ENCODE measurements at regions not wholly inside any gene's neighbourhood (a gene's known extent, or its start where the extent isn't known, plus 50 kb on each side); places are given as distances from the start of the nearest gene placed in this dataset.

- TF ChIP-seq CTCF (IDR thresholded peaks at IDR 0.05; ENCODE audit: partially characterized antibody, unreplicated experiment): no peak
- Mint-ChIP-seq H3K27me3 (ENCODE audit: unreplicated experiment) (no peaks in the 10 kb centered on the region), H3K36me3 (ENCODE audit: unreplicated experiment) (no peaks in the 10 kb centered on the region), H3K9me3 (ENCODE audit: unreplicated experiment) (peaks cover 6% of the 10 kb centered on the region), H3K4me1 (ENCODE audit: low read depth, unreplicated experiment) (peaks cover 18% of the 10 kb centered on the region), H3K4me3 (ENCODE audit: unreplicated experiment) (no peak overlapping the region), H3K27ac (ENCODE audit: unreplicated experiment) (peak overlapping the region; percentile 88)
- peak; percentile 18 for DNase-seq
Observed at GRCh38 chr13:22121146-22121739, 450.4 kb downstream of the FGF9 start.

GRCh38 chr13:22126433-22127021 lies 455.7 kb downstream of the FGF9 start:
- Mint-ChIP-seq H3K27me3 (ENCODE audit: unreplicated experiment) (no peaks in the 10 kb centered on the region), H3K4me1 (ENCODE audit: low read depth, unreplicated experiment) (peaks cover 12% of the 10 kb centered on the region), H3K4me3 (ENCODE audit: unreplicated experiment) (no peak overlapping the region), H3K27ac (ENCODE audit: unreplicated experiment) (no peak overlapping the region), H3K36me3 (ENCODE audit: unreplicated experiment) (no peaks in the 10 kb centered on the region), H3K9me3 (ENCODE audit: unreplicated experiment) (peaks cover 6% of the 10 kb centered on the region)
- DNase-seq: no peak
- no peak for TF ChIP-seq CTCF (IDR thresholded peaks at IDR 0.05; ENCODE audit: partially characterized antibody, unreplicated experiment)

- no peaks in the 10 kb centered on the region for H3K36me3 Mint-ChIP-seq (ENCODE audit: unreplicated experiment)
- peaks cover 8% of the 10 kb centered on the region for H3K4me1 Mint-ChIP-seq (ENCODE audit: low read depth, unreplicated experiment)
- no peaks in the 10 kb centered on the region for H3K27me3 Mint-ChIP-seq (ENCODE audit: unreplicated experiment)
- TF ChIP-seq CTCF (IDR thresholded peaks at IDR 0.05; ENCODE audit: partially characterized antibody, unreplicated experiment): no peak
- no peak overlapping the region for H3K27ac Mint-ChIP-seq (ENCODE audit: unreplicated experiment)
- H3K4me3 Mint-ChIP-seq (ENCODE audit: unreplicated experiment): no peak overlapping the region
- peaks cover 6% of the 10 kb centered on the region for H3K9me3 Mint-ChIP-seq (ENCODE audit: unreplicated experiment)
- DNase-seq: no peak
Observed at GRCh38 chr13:22127277-22128164, 456.6 kb downstream of the FGF9 start.

- peaks cover 8% of the 10 kb centered on the region for H3K4me1 Mint-ChIP-seq (ENCODE audit: low read depth, unreplicated experiment)
- no peaks in the 10 kb centered on the region for H3K27me3 Mint-ChIP-seq (ENCODE audit: unreplicated experiment)
- H3K9me3 Mint-ChIP-seq (ENCODE audit: unreplicated experiment): peaks cover 4% of the 10 kb centered on the region
- no peaks in the 10 kb centered on the region for H3K36me3 Mint-ChIP-seq (ENCODE audit: unreplicated experiment)
- no peak overlapping the region for H3K4me3 Mint-ChIP-seq (ENCODE audit: unreplicated experiment)
- no peak for TF ChIP-seq CTCF (IDR thresholded peaks at IDR 0.05; ENCODE audit: partially characterized antibody, unreplicated experiment)
- DNase-seq: no peak
- H3K27ac Mint-ChIP-seq (ENCODE audit: unreplicated experiment): no peak overlapping the region
Observed at GRCh38 chr13:22128441-22129408, 457.9 kb downstream of the FGF9 start.

All from glutamatergic neuron (in vitro differentiated cells).